Stimulated activated CD4-positive, alpha-beta T cell treated with anti-CD3 and anti-CD28 coated beads, Interleukin-2, amount 100 ng/mL, for 24 hours (primary cell): ENCODE measurements at regions not wholly inside any gene's neighbourhood (a gene's known extent, or its start where the extent isn't known, plus 50 kb on each side); places are given as distances from the start of the nearest gene placed in this dataset.
A peak's percentile ranks its signal among the peaks of the same experiment; 100 is the strongest.
"Not testable (repeated sequence)": the region's sequence is repeated elsewhere in the genome, so short reads cannot be mapped to it uniquely, and the experiment has no call there.

ENCODE experiments used
- DNase-seq, 2 donors: peaks; one replicate each; pipeline ENCODE4 v3.0.0-alpha.2; 2020

GRCh38 chr13:110811008-110811720, 97.7 kb downstream of the ING1 start:
- no peak for DNase-seq

- DNase-seq, result no peak
These were observed 98.2 kb downstream of the ING1 start for GRCh38 chr13:110811771-110812120.

GRCh38 chr13:110812121-110812868, 98.8 kb downstream of the ING1 start:
- no peak for DNase-seq

- DNase-seq, result no peak
These were observed 99.6 kb downstream of the ING1 start for GRCh38 chr13:110812869-110813645.

- DNase-seq, result no peak
These were observed 100.4 kb downstream of the ING1 start for GRCh38 chr13:110813646-110814624.

GRCh38 chr13:110815471-110816204, 99.2 kb downstream of the ANKRD10 start:
- no peak for DNase-seq

- DNase-seq, result no peak
These were observed 98.4 kb downstream of the ANKRD10 start for GRCh38 chr13:110816500-110816899.

GRCh38 chr13:110817143-110817542, 97.7 kb downstream of the ANKRD10 start:
- no peak for DNase-seq

- DNase-seq, result no peak
These were observed 96.1 kb downstream of the ANKRD10 start for GRCh38 chr13:110818747-110819146.

GRCh38 chr13:110819203-110820014, 95.5 kb downstream of the ANKRD10 start:
- DNase-seq, result peak; percentile 84 to 85

GRCh38 chr13:110820322-110820721, 94.5 kb downstream of the ANKRD10 start:
- no peak for DNase-seq

GRCh38 chr13:110821837-110822668, 92.8 kb downstream of the ANKRD10 start:
- not testable (repeated sequence) for DNase-seq

GRCh38 chr13:110822669-110822945, 92.3 kb downstream of the ANKRD10 start:
- DNase-seq, result no peak

GRCh38 chr13:110824702-110825300, 90.1 kb downstream of the ANKRD10 start:
- no peak for DNase-seq

GRCh38 chr13:110825516-110825915, 89.4 kb downstream of the ANKRD10 start:
- DNase-seq, result no peak

GRCh38 chr13:110826101-110826500, 88.8 kb downstream of the ANKRD10 start:
- no peak for DNase-seq

- no peak for DNase-seq
These were observed 87.8 kb downstream of the ANKRD10 start for GRCh38 chr13:110826861-110827672.
